GM19438 (cell line): ENCODE measurements at regions not wholly inside any gene's neighbourhood (a gene's known extent, or its start where the extent isn't known, plus 50 kb on each side); places are given as distances from the start of the nearest gene placed in this dataset.
"Not testable (repeated sequence)": the region's sequence is repeated elsewhere in the genome, so short reads cannot be mapped to it uniquely, and the experiment has no call there.

Source experiments
- ATAC-seq: cut with Tn5 transposase; IDR thresholded peaks from one replicate; pipeline ENCODE4 v1.9.1; 2021; ENCODE audit warnings: low read depth; ENCODE audit not compliant: unreplicated experiment

DNA sequence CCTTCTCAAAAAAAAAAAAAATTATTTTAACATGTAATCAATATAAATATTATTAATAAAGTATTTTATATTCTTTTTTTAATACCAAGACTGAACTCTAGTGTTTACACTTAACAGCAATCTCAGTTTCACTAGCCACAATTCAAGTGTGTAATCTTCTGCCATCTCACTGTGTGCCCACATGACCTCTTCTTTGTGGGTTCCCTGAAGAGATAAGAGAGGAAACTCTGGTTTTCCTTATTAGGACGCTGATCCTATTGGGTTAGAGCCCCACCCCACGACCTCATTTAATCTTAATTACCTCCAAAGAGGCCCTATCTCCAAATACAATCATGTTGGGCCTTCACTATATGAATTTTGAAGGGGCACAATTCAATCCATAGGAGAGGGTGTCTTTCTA is 177.6 kb downstream of the STK31 start:
- ATAC-seq: no peak

DNA sequence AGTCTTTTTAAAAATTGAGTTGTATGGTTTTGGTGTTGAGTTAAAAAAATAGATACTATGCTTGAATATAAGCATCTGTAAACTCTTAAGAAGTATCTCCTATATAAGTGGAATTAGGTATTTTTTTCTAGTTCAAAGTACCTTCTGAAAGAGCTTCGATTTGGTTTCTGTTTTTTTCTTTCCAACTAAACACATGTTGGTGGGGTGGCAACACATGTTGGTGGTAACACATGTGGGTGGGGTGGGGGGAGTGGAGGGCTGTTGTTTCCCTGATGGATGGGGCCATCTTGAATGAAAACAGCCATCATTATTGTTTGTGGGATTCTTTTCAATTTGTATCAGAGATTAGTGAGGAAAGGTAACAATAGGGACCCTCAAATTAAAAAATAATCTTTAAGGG is 178.9 kb downstream of the STK31 start:
- ATAC-seq: no peak

DNA sequence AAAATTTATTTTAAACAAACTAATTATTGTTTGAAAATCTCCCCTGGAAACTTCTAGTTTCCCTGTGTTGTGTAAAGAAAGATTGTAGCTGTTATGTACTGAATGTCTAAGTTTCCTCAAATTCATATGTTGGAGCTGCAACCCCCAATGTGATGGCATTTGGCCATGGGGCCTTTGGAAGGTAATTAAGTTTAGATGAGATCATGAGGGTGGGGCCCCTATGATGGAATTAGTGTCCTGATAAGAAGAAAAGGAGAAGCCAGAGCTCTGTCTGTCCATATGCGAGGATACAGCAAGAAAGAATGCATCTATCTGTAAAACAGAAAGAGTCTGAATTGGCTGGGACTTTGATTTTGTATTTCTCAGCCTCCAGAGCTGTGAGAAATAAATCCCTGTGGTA is 179.5 kb downstream of the STK31 start:
- ATAC-seq: no peak

DNA sequence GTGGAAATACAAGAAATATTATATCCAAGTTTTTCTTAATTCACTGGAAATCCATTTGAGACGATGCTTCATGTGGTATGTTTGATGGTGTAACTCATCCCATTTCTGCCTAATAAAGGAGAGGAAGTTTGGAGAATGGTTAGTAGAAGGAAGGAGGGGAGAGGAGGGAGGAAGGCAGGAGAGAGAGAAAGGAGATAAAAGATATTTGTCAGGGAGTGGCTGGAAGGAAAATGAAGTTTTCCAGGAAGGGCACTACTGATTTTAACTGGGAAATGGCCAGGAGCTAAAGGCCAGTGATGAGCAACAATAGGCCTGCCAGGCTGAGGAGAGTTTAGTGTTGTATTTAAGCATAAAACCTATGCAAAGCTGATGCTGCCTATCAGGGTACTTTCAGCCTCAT is 182.0 kb downstream of the STK31 start:
- no peak for ATAC-seq

DNA sequence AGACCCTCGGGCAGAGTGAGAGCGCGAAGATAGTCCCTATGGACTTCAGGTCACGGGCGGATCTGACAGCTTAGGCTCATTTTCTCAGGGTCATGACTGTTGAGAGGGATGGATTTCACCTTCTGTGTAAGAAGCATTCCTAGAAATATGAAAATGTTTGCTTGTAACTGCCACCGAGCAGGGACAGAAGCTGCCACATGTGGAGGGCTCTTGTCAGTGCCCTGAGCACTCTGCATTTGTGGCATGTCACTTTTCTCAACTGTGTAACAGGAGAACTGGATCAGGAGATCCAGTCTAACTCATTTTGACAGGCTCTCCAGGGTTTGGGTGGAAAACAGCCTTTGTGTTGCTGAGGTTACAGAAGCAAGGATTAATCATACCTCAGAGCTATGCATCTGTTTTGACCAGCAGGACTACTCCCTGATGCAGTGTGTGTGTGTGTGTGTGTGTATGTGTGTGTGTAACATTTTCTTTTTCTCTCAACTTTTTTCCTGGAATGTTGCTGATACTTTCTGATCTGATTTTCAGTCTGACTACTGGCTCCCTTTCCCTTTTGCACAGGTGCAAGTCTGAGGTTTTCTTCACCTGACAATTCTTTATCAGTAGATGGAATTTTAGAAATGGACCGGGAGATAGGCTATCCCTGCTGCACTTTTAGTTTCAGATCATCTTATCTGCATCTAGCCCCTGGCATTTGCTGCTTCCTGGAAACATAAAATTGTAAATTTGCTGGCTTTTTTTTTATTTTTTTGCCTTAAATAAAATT is 183.3 kb downstream of the STK31 start:
- ATAC-seq: no peak

DNA sequence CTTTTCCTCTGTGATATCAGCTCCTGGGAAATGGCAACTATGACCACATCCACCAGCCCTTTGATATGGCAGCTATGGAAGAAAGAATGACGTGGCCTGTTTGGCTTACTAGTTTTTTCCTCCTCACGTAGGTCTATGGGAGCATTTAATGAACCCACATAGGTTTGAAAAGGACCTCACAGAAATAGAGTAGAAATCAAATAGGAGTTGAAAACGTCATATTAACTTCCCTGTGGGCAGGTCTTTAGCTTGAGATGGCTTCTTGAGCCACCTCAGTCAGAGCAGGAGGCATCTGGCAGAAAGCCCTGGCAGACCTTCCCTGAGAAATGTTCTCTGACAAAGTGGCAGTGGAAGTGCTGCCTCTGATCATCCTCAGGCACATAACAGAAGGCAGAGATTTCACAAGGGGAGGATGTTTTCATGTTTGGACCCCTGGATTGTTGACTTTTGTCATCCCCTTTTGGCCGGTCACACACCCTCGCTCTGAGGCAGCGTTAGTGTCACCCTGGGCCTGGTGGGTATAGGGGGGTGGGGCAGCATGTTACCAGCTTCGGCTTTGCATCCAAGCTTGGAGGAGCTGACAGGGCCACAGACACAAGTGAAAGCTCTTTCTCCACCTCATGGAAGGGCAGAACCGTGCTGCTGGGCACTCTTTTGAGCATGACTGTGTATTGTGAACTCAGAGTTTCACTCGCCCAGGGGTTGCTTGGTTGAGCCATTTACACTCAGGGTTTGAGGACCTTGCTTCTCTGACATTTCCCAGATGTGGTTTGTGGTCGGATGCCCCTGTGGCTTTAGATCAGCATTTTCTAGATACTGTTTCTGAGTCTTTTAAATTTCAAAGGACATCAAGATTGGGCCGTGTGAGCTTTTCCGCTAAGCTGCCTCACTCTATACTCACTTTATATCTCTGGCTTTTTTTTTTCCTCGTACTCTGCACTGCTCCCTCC is 184.2 kb downstream of the STK31 start:
- no peak for ATAC-seq

DNA sequence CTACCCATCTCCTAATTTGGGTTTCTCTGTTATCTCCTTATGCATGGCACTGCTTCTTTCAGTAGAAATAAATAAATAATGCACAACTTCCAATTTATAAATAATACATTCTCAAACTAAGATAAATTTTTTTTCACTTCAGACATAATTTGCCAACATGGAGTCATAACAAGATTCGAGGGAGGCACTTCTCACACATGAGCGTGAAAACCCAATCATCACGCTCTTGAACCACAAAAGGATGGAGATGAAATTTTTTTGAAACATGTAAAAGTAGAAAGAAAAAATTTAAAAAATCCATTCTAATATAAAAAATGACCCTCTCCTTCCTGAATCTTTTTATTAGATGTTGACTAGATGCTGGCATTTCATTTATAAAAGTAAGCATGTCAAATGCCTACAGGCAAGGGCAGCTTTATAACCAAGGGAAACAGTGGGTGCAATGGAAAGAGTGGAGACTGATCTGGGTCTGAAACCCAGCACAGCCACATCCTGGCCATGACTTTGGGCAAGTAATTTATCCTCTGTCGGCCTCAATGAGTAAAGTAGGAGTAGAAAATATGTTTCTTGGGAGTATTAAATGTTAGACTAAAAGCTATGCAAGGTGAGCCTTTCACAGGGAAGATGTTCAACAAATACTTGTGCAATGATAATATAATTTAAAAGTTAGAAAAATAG is 185.0 kb downstream of the STK31 start:
- no peak for ATAC-seq

DNA sequence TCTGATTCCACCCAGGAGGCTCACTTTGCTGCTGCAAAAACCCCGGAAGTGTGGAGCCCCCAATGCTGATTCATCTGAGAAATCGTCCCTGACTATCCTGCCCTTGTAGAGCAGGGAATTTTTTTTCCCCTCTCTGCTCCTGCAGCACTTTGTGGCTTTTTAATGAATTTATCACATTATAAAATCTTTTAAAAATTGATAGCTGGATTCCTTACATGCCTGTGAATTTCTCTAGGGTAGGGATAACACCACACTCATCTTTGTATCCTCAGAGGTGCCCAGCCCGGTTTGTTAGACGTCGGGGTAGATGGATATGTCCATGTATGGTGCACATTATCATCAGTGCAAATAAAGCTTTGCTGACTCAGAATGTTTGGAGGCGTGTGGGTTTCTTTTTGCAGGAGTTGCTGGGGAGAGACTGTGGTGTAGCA is 185.7 kb downstream of the STK31 start:
- no peak for ATAC-seq

DNA sequence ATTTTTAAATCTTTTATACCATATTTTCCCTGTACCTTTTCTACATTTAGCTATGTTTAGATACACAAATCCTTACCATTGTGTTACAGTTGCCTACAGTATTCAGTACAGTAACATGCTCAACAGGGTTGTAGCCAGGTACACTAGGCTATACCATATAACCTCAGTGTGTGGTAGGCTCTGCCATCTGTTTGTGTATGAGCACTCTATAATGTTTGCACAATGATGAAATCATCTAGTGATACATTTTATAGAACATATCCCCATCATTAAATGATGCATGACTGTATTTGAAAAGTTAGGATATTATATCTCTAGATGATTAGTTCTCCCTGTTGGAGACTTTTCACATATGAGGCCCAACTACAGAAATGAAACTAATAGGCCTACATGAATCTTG is 188.6 kb downstream of the STK31 start:
- no peak for ATAC-seq

DNA sequence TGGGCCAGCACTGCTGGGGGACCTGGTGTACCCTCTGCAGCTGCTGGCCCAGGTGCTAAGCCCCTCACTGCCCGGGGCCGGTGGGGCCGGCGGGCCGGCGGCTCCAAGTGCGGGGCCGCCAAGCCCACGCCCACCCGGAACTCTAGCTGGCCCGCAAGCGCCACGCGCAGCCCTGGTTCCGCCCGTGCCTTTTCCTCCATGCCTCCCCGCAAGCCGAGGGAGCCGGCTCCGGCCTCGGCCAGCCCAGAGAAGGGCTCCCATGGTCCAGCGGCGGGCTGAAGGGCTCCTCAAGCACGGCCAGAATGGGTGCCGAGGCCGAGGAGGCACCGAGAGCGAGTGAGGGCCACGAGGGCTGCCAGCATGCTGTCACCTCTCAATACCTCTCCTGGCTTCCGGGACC is 194.9 kb downstream of the STK31 start:
- ATAC-seq: not testable (repeated sequence)

DNA sequence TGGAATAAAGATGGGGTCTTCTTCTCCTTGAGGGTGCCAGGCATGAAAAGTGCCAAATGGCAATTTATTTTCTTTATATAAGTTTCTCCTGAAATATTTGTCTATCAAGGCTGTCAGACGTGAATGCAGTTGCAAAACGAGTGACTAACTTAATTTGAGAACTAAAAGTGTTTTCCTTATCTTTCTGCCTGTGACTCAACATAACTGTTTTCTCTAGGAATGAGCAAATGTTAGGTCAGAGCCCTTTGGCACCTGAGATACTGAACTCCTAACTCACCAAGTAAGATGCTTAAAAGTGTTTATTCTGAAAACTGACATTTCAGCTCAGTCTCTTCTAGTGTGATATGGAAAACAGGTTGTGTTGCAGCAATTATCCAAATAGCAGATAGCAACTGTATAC is 197.0 kb downstream of the STK31 start:
- no peak for ATAC-seq

DNA sequence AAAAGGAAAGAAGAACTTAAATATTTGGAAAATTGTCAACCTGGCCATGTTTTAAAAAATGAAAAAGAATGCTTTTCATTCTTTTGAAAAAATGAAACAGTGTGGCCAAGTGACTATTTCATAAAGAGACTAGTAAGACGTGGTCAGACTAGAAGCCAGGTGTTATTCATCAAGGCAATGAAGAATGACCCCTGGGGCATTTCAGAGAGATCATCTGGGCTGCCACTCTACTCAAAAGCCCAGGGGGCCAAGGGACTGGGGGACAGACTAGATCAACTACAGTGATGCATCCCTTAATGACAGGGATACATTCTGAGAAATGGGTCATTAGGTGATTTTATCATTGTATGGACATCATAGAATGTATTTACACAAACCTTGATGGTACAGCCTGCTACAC is 199.4 kb downstream of the STK31 start:
- ATAC-seq: no peak

DNA sequence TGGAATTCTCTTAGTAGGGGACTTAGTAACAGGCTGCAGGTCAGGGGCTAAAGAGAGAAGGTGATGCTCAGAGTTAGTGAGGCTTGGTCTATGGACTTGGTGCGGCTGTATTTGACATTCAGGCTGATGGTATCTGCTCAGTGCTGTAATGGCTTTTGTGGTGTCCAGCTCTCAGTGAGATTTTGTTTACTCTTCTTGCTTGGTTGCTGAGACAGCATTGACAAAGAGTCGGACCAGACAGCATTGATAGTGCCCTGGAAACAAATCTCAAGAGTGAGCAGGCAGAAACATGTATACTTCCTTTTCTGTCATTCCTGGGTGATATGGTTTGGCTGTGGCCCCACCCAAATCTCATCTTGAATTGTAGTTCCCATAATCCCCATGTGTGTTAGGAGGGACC is 202.0 kb downstream of the STK31 start:
- ATAC-seq: no peak

DNA sequence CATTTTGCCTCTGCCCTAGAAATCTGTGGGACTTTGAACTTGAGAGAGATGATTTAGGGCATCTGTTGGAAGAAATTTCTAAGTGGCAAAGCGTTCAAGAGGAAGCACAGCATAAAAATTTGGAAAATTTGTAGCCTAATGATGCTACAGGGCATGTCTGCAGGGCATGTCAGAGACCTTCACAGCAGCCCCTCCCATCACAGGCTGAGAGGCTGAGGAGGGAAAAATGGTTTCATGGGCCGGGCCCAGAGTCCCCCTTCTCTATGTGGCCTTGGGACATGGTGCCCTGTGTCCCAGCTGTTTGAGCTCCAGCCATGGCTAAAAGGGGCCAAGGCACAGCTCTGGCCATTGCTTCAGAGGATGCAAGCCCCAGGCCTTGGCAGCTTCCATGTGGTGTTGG is 203.0 kb downstream of the STK31 start:
- no peak for ATAC-seq

DNA sequence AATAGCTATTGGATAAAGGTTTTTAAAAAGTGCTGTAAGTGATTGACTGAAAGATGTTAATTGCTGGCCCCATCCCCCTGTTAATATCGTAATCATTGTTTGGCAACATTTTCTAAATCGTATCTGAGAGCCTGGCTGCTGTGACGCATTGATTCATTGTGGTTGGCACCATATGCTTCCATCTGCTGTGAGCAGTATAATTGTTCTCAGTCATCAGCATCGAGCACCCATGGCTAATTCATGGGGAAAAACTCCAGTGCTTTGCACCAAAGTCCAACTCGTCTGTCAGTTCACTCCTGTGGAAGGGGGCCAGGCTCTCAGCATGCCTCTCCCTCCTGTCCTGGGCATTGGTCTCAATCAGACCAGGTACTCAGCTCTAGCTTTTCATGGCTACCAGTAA is 205.2 kb downstream of the STK31 start:
- ATAC-seq: no peak

DNA sequence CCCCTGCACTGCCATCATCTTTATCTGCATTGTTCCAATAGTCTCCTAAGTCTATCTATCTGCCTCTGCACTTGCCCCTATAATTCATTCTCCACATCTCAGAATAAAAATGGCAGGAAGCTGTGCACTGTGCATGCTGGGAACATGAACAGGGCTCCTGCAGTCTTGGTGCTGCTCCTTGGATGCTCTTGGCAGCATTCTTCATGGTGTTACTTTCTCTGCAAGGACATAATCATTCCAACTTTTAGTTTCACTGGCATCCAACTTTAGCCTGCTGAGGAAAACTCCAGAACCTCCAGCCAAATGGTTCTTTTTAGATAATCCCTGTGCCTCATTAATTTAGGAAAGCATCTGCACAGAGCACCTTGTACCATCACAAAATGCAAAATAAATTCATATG is 208.3 kb downstream of the STK31 start:
- ATAC-seq: no peak

DNA sequence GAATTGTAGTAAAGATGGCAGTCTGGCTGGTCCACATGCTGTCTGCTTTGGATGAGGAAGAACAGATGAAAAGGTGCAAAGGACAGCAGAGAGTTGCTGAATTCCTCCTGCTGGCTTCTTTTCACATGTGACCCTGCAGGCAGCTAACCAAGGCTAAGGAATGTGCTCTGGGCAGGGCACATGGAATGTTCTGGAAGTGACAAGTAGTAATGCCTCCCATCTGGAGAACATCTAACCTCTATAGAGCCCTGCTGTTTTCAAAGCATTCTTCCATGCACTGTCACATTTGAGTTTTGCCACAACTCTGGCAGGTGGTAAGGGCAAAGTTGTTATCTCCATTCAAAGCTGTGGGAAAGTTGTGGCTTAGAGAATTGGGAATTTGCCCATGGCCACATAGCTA is 208.8 kb downstream of the STK31 start:
- no peak for ATAC-seq

DNA sequence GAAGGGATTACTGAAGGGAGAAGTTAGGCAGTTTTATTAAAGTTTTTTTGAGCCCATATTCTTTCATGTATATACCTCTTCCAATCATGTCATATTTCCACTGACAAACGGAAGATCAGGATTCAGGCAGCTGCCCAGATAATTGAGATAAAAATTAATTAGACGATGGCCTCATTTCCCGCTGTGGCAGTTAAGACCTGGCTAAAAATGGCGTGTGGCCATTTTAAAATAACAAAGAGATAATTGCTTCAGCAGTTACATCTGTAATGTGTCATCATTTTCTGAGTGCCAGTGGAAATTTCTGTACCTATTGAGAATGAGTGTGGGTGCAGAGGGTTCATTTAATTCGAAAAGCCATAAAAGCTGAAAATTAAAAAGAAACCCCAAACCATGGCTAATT is 215.1 kb downstream of the STK31 start:
- no peak for ATAC-seq

DNA sequence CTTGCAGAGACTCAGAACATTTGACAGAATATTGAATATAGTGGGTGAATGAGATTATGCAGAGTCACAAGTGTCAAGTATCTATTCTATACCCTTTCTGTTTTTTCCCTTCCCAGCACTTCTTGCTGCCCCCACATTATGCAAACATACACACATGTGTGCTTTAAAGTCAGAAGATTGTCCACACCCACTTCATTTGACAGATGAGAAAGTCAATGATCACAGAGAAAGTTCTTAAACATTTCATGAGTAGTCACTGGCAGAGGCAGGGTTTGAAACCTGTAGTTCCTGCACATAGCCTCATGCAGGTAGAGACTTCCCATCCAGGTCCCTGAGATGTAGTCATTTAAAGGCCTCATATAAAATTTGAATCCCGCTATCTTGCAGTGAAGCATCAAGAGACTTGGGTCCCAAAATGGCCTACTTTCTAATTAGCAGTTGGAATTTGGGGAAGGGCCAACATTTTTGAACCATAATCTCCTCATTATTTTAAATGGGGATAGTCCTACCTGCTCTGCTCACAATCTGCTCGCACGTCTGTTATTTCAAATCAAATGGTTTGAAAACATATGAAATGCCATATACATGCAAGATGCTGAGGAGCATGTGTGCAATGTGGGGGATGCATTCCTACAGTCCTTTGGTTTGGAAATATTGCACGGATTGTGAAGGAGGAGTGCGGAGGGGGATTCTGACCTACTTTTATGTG is 217.8 kb downstream of the STK31 start:
- no peak for ATAC-seq

DNA sequence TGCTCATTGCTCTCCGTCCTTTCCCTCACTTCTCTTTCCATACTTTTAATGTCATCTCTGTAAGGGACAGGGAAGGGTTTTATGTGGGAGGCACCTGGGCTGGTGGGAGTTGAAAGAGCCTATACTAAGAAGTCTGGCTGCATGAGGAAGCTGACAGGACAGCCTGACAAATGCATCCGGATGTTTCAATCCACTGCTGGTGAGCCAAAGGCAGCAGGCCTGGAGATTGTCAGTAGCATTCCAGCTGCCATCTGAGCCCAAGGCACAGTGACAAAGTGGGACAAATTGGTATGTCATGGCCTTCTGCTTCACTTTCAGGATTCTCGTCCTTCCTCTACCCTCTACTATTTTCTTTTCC is 218.4 kb downstream of the STK31 start:
- ATAC-seq: no peak

DNA sequence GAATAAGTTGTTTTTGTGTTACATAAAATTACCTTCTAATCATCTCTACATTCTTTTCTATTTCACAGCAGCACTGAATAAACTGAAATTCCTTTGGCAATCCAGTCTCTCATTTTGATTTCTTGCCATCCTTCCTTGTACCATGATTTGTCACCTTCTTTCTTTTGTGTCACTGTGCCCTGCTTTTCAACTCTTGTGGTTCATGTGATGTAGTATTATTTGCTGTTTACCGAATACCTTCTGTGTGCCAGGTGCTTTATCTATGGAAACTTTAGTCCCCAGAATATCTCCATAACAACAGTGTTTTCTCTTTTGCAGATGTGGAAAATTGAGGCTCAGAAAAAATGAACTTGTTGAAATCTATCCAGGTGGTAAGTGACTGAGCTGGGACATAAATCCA is 220.3 kb downstream of the STK31 start:
- no peak for ATAC-seq
